SK-N-MC (cell line): ENCODE measurements at regions not wholly inside any gene's neighbourhood (a gene's known extent, or its start where the extent isn't known, plus 50 kb on each side); places are given as distances from the start of the nearest gene placed in this dataset.

Source experiments
- EZH2 ChIP-seq: fragments of 200-600 bp; sonication (generic); IDR thresholded peaks from one replicate; pipeline ENCODE4 v1.6.1; 2017; ENCODE audit warnings: antibody characterized with exemption
- FOXP2 ChIP-seq: optimal IDR thresholded peaks from 2 replicates; pipeline ENCODE3; 2011; ENCODE audit warnings: mild to moderate bottlenecking, moderate library complexity; ENCODE audit not compliant: insufficient read depth; ENCODE audit errors: extremely low read length, control extremely low read depth
- POLR2AphosphoS5 ChIP-seq: IDR thresholded peaks from 2 replicates; pipeline ENCODE4 v1.6.1; 2012; ENCODE audit warnings: mild to moderate bottlenecking, low read depth, low read length, borderline replicate concordance

- TF ChIP-seq POLR2AphosphoS5 (no peak), EZH2 (no peak), FOXP2 (no peak)
Observed at GRCh38 chr12:85656561-85656960, 179.6 kb downstream of the RASSF9 start.
